ENCODE measurements at regions not wholly inside any gene's neighbourhood (a gene's known extent, or its start where the extent isn't known, plus 50 kb on each side); places are given as distances from the start of the nearest gene placed in this dataset.

DNA sequence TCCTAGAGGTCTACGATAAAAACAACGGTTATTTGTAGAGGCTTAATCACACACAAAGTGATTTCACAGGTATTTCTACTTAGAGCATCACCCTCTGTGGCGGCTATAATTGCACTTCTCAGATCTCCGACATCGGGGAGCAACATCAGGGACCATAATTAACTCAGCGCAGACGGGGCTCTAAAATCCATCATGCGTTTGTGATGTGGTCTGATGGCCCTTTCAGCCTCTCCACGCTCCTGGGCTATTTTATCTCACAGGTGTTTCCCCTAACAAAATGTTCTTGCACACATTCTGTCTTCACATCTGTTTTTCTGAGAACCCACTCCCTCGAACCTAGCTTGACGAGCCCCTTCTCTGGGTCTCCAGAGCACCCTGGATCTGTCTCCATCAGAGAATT is 146.3 kb upstream of the DUSP10 start:
- H3K79me2 ChIP-seq (ENCODE audit: low read length): no peaks in the 10 kb centered on the region

DNA sequence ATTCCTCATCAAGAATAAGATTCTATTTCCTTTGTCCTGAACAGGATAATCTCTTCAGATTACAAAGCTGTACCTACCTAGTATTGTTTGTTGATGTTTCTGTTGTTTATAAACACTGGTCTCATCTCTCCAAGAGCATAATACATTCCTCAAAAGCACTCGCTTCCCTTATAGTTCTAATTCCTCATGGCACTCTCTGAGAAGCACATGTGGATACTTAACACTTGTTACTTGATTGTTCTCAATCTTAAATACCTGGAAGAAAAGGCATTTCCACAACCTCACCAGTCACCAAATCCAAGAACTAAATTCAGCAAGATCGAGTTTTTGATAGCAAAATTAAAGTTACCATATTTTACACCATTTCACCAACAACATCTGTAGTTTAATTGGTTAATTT is 145.9 kb upstream of the DUSP10 start:
- H3K36me3 ChIP-seq (replicated peaks; ENCODE audit: insufficient read depth, low read length): no peaks in the 10 kb centered on the region
- no peaks in the 10 kb centered on the region for H3K79me2 ChIP-seq (ENCODE audit: low read length)
- H3K4me1 ChIP-seq (ENCODE audit: low read length): no peaks in the 10 kb centered on the region
- no peaks in the 10 kb centered on the region for H3K9me2 ChIP-seq (replicated peaks; ENCODE audit: insufficient read depth, low read length)
- no peaks in the 10 kb centered on the region for H3K27me3 ChIP-seq (replicated peaks; ENCODE audit: insufficient read depth, low read length)
- no peaks in the 10 kb centered on the region for H3F3A ChIP-seq (ENCODE audit: insufficient read depth, low read length)
- no peak overlapping the region for H3K27ac ChIP-seq (ENCODE audit: low read length)
- no peaks in the 10 kb centered on the region for H3K9me3 ChIP-seq (replicated peaks; ENCODE audit: insufficient read depth, low read length)
- TF ChIP-seq EZH2 (optimal IDR thresholded peaks at IDR 0.05; ENCODE audit: low read depth, low read length) (no peak), CTCF (IDR thresholded peaks at IDR 0.05; ENCODE audit: low read length) (no peak), EZH2phosphoT487 (IDR thresholded peaks at IDR 0.05; ENCODE audit: low read length) (no peak)
- DNase-seq: no peak
- H2AFZ ChIP-seq (ENCODE audit: low read length): no peak overlapping the region
- H4K20me1 ChIP-seq (ENCODE audit: insufficient read depth, low read length): no peaks in the 10 kb centered on the region
- H3K9ac ChIP-seq (ENCODE audit: low read length): no peak overlapping the region
- no peak overlapping the region for H3K4me3 ChIP-seq (ENCODE audit: low read length)
- H3K4me2 ChIP-seq (ENCODE audit: low read depth, low read length): no peak overlapping the region

More for the DNA sequence above, 146.3 kb upstream of the DUSP10 start:
- Histone ChIP-seq H3K9me3 (replicated peaks; ENCODE audit: insufficient read depth, low read length) (no peaks in the 10 kb centered on the region), H3K4me3 (ENCODE audit: low read length) (no peak overlapping the region), H3K9me2 (replicated peaks; ENCODE audit: insufficient read depth, low read length) (no peaks in the 10 kb centered on the region), H3K36me3 (replicated peaks; ENCODE audit: insufficient read depth, low read length) (no peaks in the 10 kb centered on the region), H4K20me1 (ENCODE audit: insufficient read depth, low read length) (no peaks in the 10 kb centered on the region), H3K9ac (ENCODE audit: low read length) (no peak overlapping the region), H3F3A (ENCODE audit: insufficient read depth, low read length) (no peaks in the 10 kb centered on the region), H3K27ac (ENCODE audit: low read length) (no peak overlapping the region), H3K4me1 (ENCODE audit: low read length) (no peaks in the 10 kb centered on the region), H3K4me2 (ENCODE audit: low read depth, low read length) (no peak overlapping the region), H3K27me3 (replicated peaks; ENCODE audit: insufficient read depth, low read length) (no peaks in the 10 kb centered on the region), H2AFZ (ENCODE audit: low read length) (no peak overlapping the region)
- no peak for TF ChIP-seq EZH2 (optimal IDR thresholded peaks at IDR 0.05; ENCODE audit: low read depth, low read length)
- TF ChIP-seq EZH2phosphoT487 (IDR thresholded peaks at IDR 0.05; ENCODE audit: low read length): no peak
- TF ChIP-seq CTCF (IDR thresholded peaks at IDR 0.05; ENCODE audit: low read length): no peak
- DNase-seq: no peak

DNA sequence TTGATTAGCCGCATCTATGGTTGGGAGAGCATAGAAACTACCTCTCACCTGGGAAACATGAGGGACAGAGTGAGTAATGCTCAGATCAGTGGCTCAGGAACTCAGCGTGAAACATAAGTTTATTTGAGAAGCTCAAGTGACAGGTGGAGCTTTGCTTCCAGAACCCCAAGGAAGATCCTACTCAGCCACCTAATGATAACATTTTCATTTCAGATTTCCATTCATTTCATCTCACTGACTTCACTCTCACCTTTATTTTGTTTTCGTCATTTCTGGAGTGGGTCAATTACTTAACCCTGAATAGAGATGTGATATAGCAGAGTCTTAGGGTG is 145.5 kb upstream of the DUSP10 start:
- H3K9ac ChIP-seq (ENCODE audit: low read length): no peak overlapping the region
- H3K4me2 ChIP-seq (ENCODE audit: low read depth, low read length): no peak overlapping the region

More for the DNA sequence above, 145.5 kb upstream of the DUSP10 start:
- no peaks in the 10 kb centered on the region for H3K9me3 ChIP-seq (replicated peaks; ENCODE audit: insufficient read depth, low read length)
- H3K27me3 ChIP-seq (replicated peaks; ENCODE audit: insufficient read depth, low read length): no peaks in the 10 kb centered on the region
- no peak overlapping the region for H3K27ac ChIP-seq (ENCODE audit: low read length)
- DNase-seq: no peak
- H4K20me1 ChIP-seq (ENCODE audit: insufficient read depth, low read length): no peaks in the 10 kb centered on the region
- H3K36me3 ChIP-seq (replicated peaks; ENCODE audit: insufficient read depth, low read length): no peaks in the 10 kb centered on the region
- H3K79me2 ChIP-seq (ENCODE audit: low read length): no peaks in the 10 kb centered on the region
- no peak overlapping the region for H3K4me3 ChIP-seq (ENCODE audit: low read length)
- no peaks in the 10 kb centered on the region for H3F3A ChIP-seq (ENCODE audit: insufficient read depth, low read length)
- no peaks in the 10 kb centered on the region for H3K9me2 ChIP-seq (replicated peaks; ENCODE audit: insufficient read depth, low read length)
- H3K4me1 ChIP-seq (ENCODE audit: low read length): no peaks in the 10 kb centered on the region
- TF ChIP-seq EZH2 (optimal IDR thresholded peaks at IDR 0.05; ENCODE audit: low read depth, low read length) (no peak), CTCF (IDR thresholded peaks at IDR 0.05; ENCODE audit: low read length) (no peak), EZH2phosphoT487 (IDR thresholded peaks at IDR 0.05; ENCODE audit: low read length) (no peak)
- no peak overlapping the region for H2AFZ ChIP-seq (ENCODE audit: low read length)
